Gastroesophageal sphincter (tissue), 4 donors: ENCODE measurements at regions not wholly inside any gene's neighbourhood (a gene's known extent, or its start where the extent isn't known, plus 50 kb on each side); places are given as distances from the start of the nearest gene placed in this dataset.

ENCODE experiments used
- ATAC-seq: fragments of 150-250 bp; one replicate; pipeline ENCODE4 v1.9.1; 2016; ENCODE audit warnings: mild to moderate bottlenecking, moderate library complexity
- H3K27ac ChIP-seq, 4 donors: fragments of 200-600 bp; sonication (generic) in 3 of 4; 1 replicate in 3 of 4; 2 replicates in 1 of 4; pipeline ENCODE4 v1.5.1; 2016 to 2019
- H3K27me3 ChIP-seq: fragments of 200-600 bp; sonication (generic); one replicate; pipeline ENCODE4 v1.5.1; 2019
- H3K36me3 ChIP-seq, 2 donors: fragments of 200-600 bp; sonication (generic); one replicate each; pipeline ENCODE4 v1.5.1; 2019; ENCODE audit warnings: control low read depth in 1 of 2
- H3K4me1 ChIP-seq, 3 donors: fragments of 200-600 bp; sonication (generic); 1 replicate in 2 of 3; 2 replicates in 1 of 3; pipeline ENCODE4 v1.5.1; 2016 to 2019; ENCODE audit warnings: control low read depth in 2 of 3
- H3K4me3 ChIP-seq, 2 donors: fragments of 200-600 bp; sonication (generic); one replicate each; pipeline ENCODE4 v1.5.1; 2019; ENCODE audit warnings: mild to moderate bottlenecking in 1 of 2, moderate library complexity in 1 of 2
- H3K9me3 ChIP-seq, 3 donors: fragments of 200-600 bp; sonication (generic); one replicate each; pipeline ENCODE4 v1.5.1; 2017 to 2019; ENCODE audit warnings: control low read depth in 2 of 3
- EP300 ChIP-seq: sonication (generic); formaldehyde crosslinking; IDR thresholded peaks from one replicate; pipeline ENCODE4 v1.6.1; 2017; ENCODE audit warnings: antibody characterized with exemption, mild to moderate bottlenecking
- POLR2A ChIP-seq, 2 donors: fragments of 450-650 bp; IDR thresholded peaks; one replicate each; pipeline ENCODE4 v1.6.1; 2017; ENCODE audit warnings: antibody characterized with exemption in 2 of 2, mild to moderate bottlenecking in 2 of 2, moderate library complexity in 1 of 2
- POLR2AphosphoS5 ChIP-seq: sonication (generic); formaldehyde crosslinking; IDR thresholded peaks from one replicate; pipeline ENCODE4 v1.6.1; 2017; ENCODE audit warnings: antibody characterized with exemption
- WGBS, 2 donors: methylation state at CpG; one replicate each; pipeline ENCODE4 v1.1.5; 2018; ENCODE audit warnings: low coverage in 1 of 2; 5-methylcytosine and 5-hydroxymethylcytosine counted together
- small RNA-seq, 4 donors: library from RNA; depleted of rRNA; stranded (forward); fragments of <200 nt; gene quantifications; one replicate each; pipeline ENCODE3, GENCODE V24; 2016
- TF ChIP-seq, protein P1 (sequence below), 4 experiments: fragments of 200-600 bp in 2 of 4; fragments of 450-650 bp in 2 of 4; sonication (generic) in 1 of 4; IDR thresholded peaks; one replicate each; pipeline ENCODE4 v1.5.1; 2017 to 2019; ENCODE audit warnings: antibody characterized with exemption in 4 of 4, mild to moderate bottlenecking in 2 of 4, moderate library complexity in 2 of 4

DNA sequence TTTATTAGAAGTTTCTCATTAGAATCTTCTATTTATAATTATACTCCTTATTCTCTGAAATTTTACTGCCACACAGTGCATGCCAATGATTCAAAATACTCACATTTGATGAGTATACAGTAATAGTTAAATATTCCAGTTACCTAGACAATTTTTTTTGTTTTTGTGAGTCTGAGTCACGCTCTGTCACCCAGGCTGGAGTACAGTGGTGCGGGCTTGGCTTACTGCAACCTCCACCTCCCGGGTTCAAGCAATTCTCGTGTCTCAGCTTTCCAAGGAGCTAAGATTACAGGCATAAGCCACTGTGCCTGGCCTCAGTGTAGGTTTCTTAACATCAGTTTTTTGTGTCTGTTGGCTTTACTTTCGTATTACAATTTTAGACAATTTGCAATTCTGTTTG is 87.1 kb downstream of the ZNF486 start:
- H3K27ac ChIP-seq: no peak overlapping the region
- no peak overlapping the region for H3K4me3 ChIP-seq
- TF ChIP-seq POLR2A (IDR thresholded peaks at IDR 0.05) (no peak), EP300 (no peak), POLR2AphosphoS5 (no peak)
- TF ChIP-seq, protein P1, sequence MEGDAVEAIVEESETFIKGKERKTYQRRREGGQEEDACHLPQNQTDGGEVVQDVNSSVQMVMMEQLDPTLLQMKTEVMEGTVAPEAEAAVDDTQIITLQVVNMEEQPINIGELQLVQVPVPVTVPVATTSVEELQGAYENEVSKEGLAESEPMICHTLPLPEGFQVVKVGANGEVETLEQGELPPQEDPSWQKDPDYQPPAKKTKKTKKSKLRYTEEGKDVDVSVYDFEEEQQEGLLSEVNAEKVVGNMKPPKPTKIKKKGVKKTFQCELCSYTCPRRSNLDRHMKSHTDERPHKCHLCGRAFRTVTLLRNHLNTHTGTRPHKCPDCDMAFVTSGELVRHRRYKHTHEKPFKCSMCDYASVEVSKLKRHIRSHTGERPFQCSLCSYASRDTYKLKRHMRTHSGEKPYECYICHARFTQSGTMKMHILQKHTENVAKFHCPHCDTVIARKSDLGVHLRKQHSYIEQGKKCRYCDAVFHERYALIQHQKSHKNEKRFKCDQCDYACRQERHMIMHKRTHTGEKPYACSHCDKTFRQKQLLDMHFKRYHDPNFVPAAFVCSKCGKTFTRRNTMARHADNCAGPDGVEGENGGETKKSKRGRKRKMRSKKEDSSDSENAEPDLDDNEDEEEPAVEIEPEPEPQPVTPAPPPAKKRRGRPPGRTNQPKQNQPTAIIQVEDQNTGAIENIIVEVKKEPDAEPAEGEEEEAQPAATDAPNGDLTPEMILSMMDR (IDR thresholded peaks at IDR 0.05): no peak
- no peaks in the 10 kb centered on the region for H3K36me3 ChIP-seq
- H3K9me3 ChIP-seq: no peaks in the 10 kb centered on the region
- H3K27me3 ChIP-seq: peaks cover 2% of the 10 kb centered on the region
- no peaks in the 10 kb centered on the region for H3K4me1 ChIP-seq
- no peak for ATAC-seq
- 63 to 81% methylated on average over 3 to 5 of the region's 5 CpGs for WGBS, 2 donors

DNA sequence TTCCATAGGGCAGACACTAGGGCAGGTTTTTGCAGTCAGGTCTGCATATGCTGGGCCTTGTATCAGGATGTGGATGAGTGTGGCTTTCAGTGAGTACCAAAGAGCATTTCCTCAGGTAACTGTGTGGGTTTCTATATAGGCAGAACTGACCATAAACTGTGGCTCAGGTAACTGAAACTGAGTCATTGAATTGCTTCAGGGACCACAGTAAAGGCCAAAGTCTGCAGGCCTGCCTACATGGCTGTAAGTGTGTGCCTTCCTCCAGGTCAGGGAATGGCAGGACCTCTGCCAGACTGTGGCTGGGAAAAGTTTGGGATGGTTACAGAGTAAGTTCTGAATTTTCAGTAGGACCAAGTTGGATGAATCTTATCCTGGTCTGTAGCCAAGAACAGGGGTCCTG is 85.6 kb downstream of the ZNF486 start:
- Histone ChIP-seq H3K27me3 (no peaks in the 10 kb centered on the region), H3K36me3 (no peaks in the 10 kb centered on the region), H3K27ac (no peak overlapping the region), H3K4me3 (no peak overlapping the region), H3K9me3 (no peaks in the 10 kb centered on the region), H3K4me1 (no peaks in the 10 kb centered on the region)
- no peak for ATAC-seq
- TF ChIP-seq POLR2AphosphoS5: no peak
- no peak for TF ChIP-seq POLR2A (IDR thresholded peaks at IDR 0.05)
- TF ChIP-seq, protein P1 (IDR thresholded peaks at IDR 0.05): no peak
- no peak for TF ChIP-seq EP300

DNA sequence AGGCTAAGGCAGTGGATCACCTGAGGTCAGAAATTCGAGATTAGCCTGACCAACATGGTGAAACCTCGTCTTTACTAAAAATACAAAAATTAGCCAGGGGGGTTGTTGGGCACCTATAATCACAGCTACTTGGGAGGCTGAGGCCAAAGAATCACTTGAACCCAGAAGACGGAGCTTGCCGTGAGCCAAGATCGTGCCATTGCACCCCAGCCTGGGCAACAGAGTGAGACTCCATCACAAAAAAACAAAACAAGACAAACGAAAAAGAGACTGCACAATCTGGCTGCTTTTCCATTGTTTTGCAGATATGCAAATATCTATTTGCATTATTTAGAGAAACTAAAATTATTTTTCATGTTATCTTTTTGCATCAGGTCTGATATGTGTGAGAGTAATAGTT is 83.6 kb downstream of the ZNF486 start:
- no peak for ATAC-seq
- H3K4me1 ChIP-seq: no peaks in the 10 kb centered on the region
- H3K4me3 ChIP-seq: no peak overlapping the region
- no peaks in the 10 kb centered on the region for H3K27me3 ChIP-seq
- no peaks in the 10 kb centered on the region for H3K36me3 ChIP-seq
- H3K27ac ChIP-seq: no peak overlapping the region
- H3K9me3 ChIP-seq: no peaks in the 10 kb centered on the region
- TF ChIP-seq, protein P1 (IDR thresholded peaks at IDR 0.05): no peak
- TF ChIP-seq EP300 (no peak), POLR2A (IDR thresholded peaks at IDR 0.05) (no peak), POLR2AphosphoS5 (no peak)
- WGBS, 2 donors: 83 to 86% methylated on average over 1 to 6 of the region's 6 CpGs

DNA sequence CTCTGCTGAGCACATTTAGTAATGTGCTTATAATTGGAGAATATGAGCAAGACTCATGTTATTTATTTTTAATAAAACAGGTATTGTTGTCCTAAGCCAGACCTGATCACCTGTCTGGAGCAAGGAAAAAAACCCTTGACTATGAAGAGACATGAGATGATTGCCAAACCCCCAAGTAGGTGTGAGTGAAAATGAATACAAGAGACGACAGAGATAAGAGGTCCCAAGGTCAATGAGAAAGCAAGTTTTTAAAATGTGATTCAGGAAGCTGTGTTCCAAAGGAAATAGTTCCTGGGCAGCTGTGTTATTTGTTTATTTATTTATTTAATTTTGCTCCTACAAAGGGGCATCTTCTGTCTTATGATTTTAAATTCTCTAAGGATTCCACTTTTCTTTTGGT is 83.1 kb downstream of the ZNF486 start:
- no peak for ATAC-seq

More for the DNA sequence above, 83.1 kb downstream of the ZNF486 start:
- no peaks in the 10 kb centered on the region for H3K4me1 ChIP-seq
- no peak overlapping the region for H3K27ac ChIP-seq
- WGBS, 2 donors: 40 to 67% methylated on average over 1 of the region's 1 CpG
- TF ChIP-seq POLR2AphosphoS5: no peak
- TF ChIP-seq POLR2A (IDR thresholded peaks at IDR 0.05): no peak
- TF ChIP-seq, protein P1 (IDR thresholded peaks at IDR 0.05): no peak
- TF ChIP-seq EP300: no peak
- no peaks in the 10 kb centered on the region for H3K36me3 ChIP-seq
- no peaks in the 10 kb centered on the region for H3K27me3 ChIP-seq
- no peaks in the 10 kb centered on the region for H3K9me3 ChIP-seq
- no peak overlapping the region for H3K4me3 ChIP-seq

Small RNAs in the stretch of these regions (small RNA-seq; reads per million reads assigned to genes)
- gene MIR1270: 0.37 to 0.82 (median 0.52) reads per million in 4 donors
